T-helper 2 cell treated with Interferon-gamma antibody and Interleukin-4, amounts not matched to agents 5 μg/mL and 100 μg/mL, for 36 hours (primary cell): ENCODE measurements at regions not wholly inside any gene's neighbourhood (a gene's known extent, or its start where the extent isn't known, plus 50 kb on each side); places are given as distances from the start of the nearest gene placed in this dataset.
"Not testable (repeated sequence)": the region's sequence is repeated elsewhere in the genome, so short reads cannot be mapped to it uniquely, and the experiment has no call there.

Source experiments
- DNase-seq: peaks from one replicate; pipeline ENCODE4 v3.0.0; 2021; ENCODE audit warnings: low spot score
- H3K27ac Mint-ChIP-seq: one replicate; pipeline ENCODE4 v1.8.0; 2021; ENCODE audit warnings: mild to moderate bottlenecking, mixed read lengths
- H3K27me3 Mint-ChIP-seq: one replicate; pipeline ENCODE4 v1.8.0; 2021; ENCODE audit warnings: low read depth, mixed read lengths
- H3K36me3 Mint-ChIP-seq: one replicate; pipeline ENCODE4 v1.8.0; 2021; ENCODE audit warnings: low read depth, mixed read lengths
- H3K4me1 Mint-ChIP-seq: one replicate; pipeline ENCODE4 v1.8.0; 2021; ENCODE audit warnings: low read depth, mixed read lengths
- H3K4me3 Mint-ChIP-seq: one replicate; pipeline ENCODE4 v1.8.0; 2022; ENCODE audit warnings: mild to moderate bottlenecking, moderate library complexity, mixed read lengths
- H3K9me3 Mint-ChIP-seq: one replicate; pipeline ENCODE4 v1.8.0; 2021; ENCODE audit warnings: mixed read lengths

- Mint-ChIP-seq H3K4me1 (peaks cover 29% of the 10 kb centered on the region), H3K4me3 (peak overlapping the region; percentile 2), H3K9me3 (no peaks in the 10 kb centered on the region), H3K27me3 (no peaks in the 10 kb centered on the region), H3K27ac (peak overlapping the region; percentile 78), H3K36me3 (no peaks in the 10 kb centered on the region)
- DNase-seq: no peak
Measured at GRCh38 chr2:231644426-231644825, 51.8 kb downstream of the TEX44 start.

- no peaks in the 10 kb centered on the region for H3K9me3 Mint-ChIP-seq
- H3K27me3 Mint-ChIP-seq: no peaks in the 10 kb centered on the region
- H3K4me1 Mint-ChIP-seq: peaks cover 24% of the 10 kb centered on the region
- no peak overlapping the region for H3K4me3 Mint-ChIP-seq
- peak overlapping the region; percentile 47 for H3K27ac Mint-ChIP-seq
- no peaks in the 10 kb centered on the region for H3K36me3 Mint-ChIP-seq
- DNase-seq: no peak
Measured at GRCh38 chr2:231646476-231646875, 53.8 kb downstream of the TEX44 start.

- peak; percentile 49 for DNase-seq
- no peak overlapping the region for H3K4me3 Mint-ChIP-seq
- no peaks in the 10 kb centered on the region for H3K9me3 Mint-ChIP-seq
- no peak overlapping the region for H3K27ac Mint-ChIP-seq
- H3K4me1 Mint-ChIP-seq: peaks cover 12% of the 10 kb centered on the region
- H3K36me3 Mint-ChIP-seq: no peaks in the 10 kb centered on the region
- no peaks in the 10 kb centered on the region for H3K27me3 Mint-ChIP-seq
Measured at GRCh38 chr2:231648579-231649174, 56.0 kb downstream of the TEX44 start.

DNA sequence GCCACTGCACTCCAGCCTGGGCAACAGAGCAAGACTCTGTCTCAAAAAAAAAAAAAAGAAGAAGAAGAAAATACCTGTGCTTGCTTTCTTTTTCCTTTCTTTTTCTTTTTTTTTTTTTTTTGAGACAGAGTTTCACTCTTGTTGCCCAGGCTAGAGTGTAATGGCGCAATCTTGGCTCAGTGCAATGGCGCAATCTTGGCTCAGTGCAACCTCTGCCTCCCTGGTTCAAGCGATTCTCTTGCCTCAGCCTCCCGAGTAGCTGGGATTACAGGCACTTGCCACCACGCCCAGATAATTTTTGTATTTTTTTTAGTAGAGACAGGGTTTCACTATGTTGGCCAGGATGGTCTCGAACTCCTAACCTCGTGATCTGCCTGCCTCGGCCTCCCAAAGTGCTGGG is 56.8 kb upstream of the PTMA start:
- not testable (repeated sequence) for H3K36me3 Mint-ChIP-seq, DNase-seq

DNA sequence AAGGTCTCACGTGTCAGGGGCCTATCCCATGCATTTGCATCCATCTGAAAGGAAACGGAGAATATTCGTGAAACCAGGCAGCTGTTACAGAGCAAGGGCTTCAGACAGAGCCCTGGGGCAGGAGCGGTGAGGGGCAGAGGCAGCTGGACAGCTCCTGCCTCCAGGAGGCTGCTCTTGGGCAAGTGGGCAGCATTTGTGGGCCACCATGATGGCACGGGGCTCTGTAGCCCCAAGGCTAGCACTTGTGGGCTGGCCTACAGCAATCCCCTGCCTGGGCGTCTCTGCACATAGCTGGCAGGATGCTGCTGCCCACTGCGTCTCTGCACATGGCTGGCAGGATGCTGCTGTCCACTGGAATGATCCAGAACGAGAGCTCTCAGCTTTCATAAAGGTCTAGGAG is 52.8 kb upstream of the PTMA start:
- DNase-seq: no peak
- Mint-ChIP-seq H3K36me3 (no peaks in the 10 kb centered on the region), H3K27ac (no peak overlapping the region), H3K4me3 (no peak overlapping the region), H3K9me3 (no peaks in the 10 kb centered on the region), H3K4me1 (peaks cover 6% of the 10 kb centered on the region), H3K27me3 (no peaks in the 10 kb centered on the region)

More for the DNA sequence above, 56.8 kb upstream of the PTMA start:
- H3K27me3 Mint-ChIP-seq, H3K4me1 Mint-ChIP-seq, H3K27ac Mint-ChIP-seq, H3K4me3 Mint-ChIP-seq, H3K9me3 Mint-ChIP-seq: not testable (repeated sequence)

DNA sequence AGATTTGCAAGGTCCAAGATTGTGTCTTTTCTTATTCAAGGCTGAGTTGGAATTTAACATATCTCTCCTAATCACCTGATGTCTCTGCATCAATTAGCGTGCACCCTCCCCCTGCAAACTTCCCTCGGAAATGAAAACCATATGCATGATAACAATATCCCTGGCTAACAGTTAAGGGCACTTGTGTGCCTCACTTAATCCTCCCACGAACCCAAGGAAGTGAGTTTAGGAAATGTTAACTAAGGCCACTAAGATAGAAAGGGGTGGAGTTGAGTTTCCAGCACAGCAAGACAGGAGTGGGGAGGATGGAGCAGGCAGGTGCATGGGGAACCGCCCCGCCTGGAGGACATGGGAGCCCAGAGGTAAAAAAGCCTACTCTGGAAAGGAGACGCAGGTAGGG is 52.4 kb upstream of the PTMA start:
- Mint-ChIP-seq H3K27me3 (no peaks in the 10 kb centered on the region), H3K36me3 (no peaks in the 10 kb centered on the region), H3K9me3 (no peaks in the 10 kb centered on the region), H3K4me3 (no peak overlapping the region), H3K27ac (no peak overlapping the region), H3K4me1 (peaks cover 6% of the 10 kb centered on the region)
- no peak for DNase-seq
